ENCODE measurements at regions not wholly inside any gene's neighbourhood (a gene's known extent, or its start where the extent isn't known, plus 50 kb on each side); places are given as distances from the start of the nearest gene placed in this dataset.
"Not testable (repeated sequence)": the region's sequence is repeated elsewhere in the genome, so short reads cannot be mapped to it uniquely, and the experiment has no call there.

DNA sequence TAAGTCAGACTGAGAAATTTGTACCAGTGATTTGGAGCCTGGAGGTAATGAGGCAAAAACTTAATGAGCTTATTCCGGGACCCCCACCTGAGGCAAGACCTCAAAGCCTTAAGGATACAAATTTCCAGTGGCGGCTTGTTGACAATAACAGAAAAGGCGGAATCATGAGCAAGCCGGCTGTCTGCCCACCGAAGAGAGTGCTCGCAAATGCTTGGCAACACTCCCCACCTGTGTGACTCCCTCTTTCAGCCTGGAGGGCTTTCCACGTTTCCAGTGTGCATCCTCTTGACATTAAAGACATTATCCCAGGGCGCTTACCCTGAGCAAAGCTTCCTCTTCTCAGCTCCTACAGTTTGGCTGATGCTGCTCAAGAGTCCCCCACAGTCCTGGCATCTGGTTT, 830.4 kb upstream of the TPTE start:
- not testable (repeated sequence) for H3K27me3 ChIP-seq (ENCODE audit: control insufficient read depth, insufficient read depth, low read length, poor library complexity, severe bottlenecking); H3K4me3 ChIP-seq (ENCODE audit: insufficient read depth, low read depth, low read length); H3K36me3 ChIP-seq (ENCODE audit: control insufficient read depth, insufficient read depth, low read length); H3K27ac ChIP-seq (ENCODE audit: insufficient read depth, low read depth, low read length, poor library complexity, severe bottlenecking); H3K4me1 ChIP-seq (ENCODE audit: control insufficient read depth, insufficient read depth, low read length); H3K9me3 ChIP-seq (ENCODE audit: control insufficient read depth, low read length)
- WGBS, 2 experiments, result 80 to 86% methylated on average over 5 of the region's 8 CpGs

DNA sequence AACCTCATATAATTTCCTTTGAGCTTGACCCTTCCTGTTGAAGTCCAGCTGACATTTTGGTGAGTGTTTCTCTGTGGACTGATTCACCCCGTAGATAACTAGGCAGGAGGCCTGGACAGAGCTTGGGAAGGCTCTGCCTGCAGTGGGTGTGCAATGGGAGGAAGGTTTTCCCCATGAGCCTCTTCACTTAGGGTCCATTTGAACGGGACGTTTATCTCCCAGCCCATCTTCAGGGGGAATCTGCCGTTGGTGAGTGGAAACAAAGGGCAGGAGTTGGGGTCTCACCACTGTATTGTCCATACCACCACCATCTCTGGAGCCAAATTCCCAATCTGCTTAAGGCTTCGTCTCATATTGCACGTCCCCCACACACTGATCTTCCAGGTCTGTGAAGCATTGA, 825.6 kb upstream of the TPTE start:
- 61 to 67% methylated on average over 6 of the region's 6 CpGs for WGBS, 2 experiments
- not testable (repeated sequence) for H3K4me1 ChIP-seq (ENCODE audit: control insufficient read depth, insufficient read depth, low read length); H3K36me3 ChIP-seq (ENCODE audit: control insufficient read depth, insufficient read depth, low read length)

DNA sequence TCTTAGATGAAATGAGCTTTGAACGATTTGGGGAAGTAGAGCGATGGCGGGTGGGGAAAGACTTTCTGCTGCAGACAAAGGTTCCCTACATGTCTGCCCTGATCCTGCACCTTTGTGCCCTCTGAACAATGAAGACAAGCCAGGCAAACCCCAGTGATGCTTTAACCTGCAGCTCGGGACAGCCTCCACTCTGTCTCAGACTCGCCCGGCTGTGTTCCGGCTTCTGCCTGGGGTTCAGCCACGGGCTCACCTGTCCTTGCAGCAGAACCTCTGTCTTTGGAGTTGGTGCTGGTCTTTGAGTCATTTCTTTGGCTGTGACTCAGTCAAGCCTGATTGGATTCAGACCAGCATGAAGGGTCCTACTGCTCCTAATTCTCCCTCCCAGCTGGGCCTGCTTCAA, 823.6 kb upstream of the TPTE start:
- H3K4me1 ChIP-seq (ENCODE audit: control insufficient read depth, insufficient read depth, low read length); H3K27me3 ChIP-seq (ENCODE audit: control insufficient read depth, insufficient read depth, low read length, poor library complexity, severe bottlenecking); H3K9me3 ChIP-seq (ENCODE audit: control insufficient read depth, low read length); H3K36me3 ChIP-seq (ENCODE audit: control insufficient read depth, insufficient read depth, low read length); H3K27ac ChIP-seq (ENCODE audit: insufficient read depth, low read depth, low read length, poor library complexity, severe bottlenecking); H3K4me3 ChIP-seq (ENCODE audit: insufficient read depth, low read depth, low read length): not testable (repeated sequence)
- WGBS, 2 experiments, result 88 to 100% methylated on average over 2 of the region's 8 CpGs

More for the DNA sequence above, 825.6 kb upstream of the TPTE start:
- not testable (repeated sequence) for H3K9me3 ChIP-seq (ENCODE audit: control insufficient read depth, low read length); H3K4me3 ChIP-seq (ENCODE audit: insufficient read depth, low read depth, low read length); H3K27me3 ChIP-seq (ENCODE audit: control insufficient read depth, insufficient read depth, low read length, poor library complexity, severe bottlenecking); H3K27ac ChIP-seq (ENCODE audit: insufficient read depth, low read depth, low read length, poor library complexity, severe bottlenecking)

DNA sequence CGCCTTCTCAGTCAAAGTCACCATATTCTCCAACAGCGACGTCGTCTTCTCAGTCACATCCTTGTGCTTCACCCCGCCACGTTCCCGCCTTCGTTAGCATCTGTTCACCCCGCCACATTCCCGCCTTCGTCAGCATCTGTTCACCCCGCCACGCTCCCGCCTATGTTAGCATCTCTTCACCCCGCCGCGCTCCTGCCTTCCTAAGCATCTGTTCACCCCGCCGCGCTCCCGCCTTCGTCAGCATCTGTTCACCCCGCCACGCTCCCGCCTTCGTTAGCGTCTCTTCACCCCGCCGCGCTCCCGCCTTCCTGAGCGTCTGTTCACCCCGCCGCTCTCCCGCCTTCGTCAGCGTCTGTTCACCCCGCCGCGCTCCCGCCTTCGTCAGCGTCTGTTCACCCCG, 816.4 kb upstream of the TPTE start:
- H3K27me3 ChIP-seq (ENCODE audit: control insufficient read depth, insufficient read depth, low read length, poor library complexity, severe bottlenecking); H3K36me3 ChIP-seq (ENCODE audit: control insufficient read depth, insufficient read depth, low read length); H3K9me3 ChIP-seq (ENCODE audit: control insufficient read depth, low read length); H3K27ac ChIP-seq (ENCODE audit: insufficient read depth, low read depth, low read length, poor library complexity, severe bottlenecking); H3K4me1 ChIP-seq (ENCODE audit: control insufficient read depth, insufficient read depth, low read length); H3K4me3 ChIP-seq (ENCODE audit: insufficient read depth, low read depth, low read length): not testable (repeated sequence)
- 92 to 94% methylated on average over 34 of the region's 44 CpGs for WGBS, 2 experiments

DNA sequence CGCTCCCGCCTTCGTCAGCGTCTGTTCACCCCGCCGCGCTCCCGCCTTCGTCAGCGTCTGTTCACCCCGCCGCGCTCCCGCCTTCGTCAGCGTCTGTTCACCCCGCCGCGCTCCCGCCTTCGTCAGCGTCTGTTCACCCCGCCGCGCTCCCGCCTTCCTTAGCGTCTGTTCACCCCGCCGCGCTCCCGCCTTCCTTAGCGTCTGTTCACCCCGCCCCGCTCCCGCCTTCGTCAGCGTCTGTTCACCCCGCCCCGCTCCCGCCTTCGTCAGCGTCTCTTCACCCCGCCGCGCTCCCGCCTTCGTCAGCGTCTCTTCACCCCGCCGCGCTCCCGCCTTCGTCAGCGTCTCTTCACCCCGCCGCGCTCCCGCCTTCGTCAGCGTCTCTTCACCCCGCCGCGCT, 815.9 kb upstream of the TPTE start:
- H3K36me3 ChIP-seq (ENCODE audit: control insufficient read depth, insufficient read depth, low read length); H3K4me3 ChIP-seq (ENCODE audit: insufficient read depth, low read depth, low read length); H3K9me3 ChIP-seq (ENCODE audit: control insufficient read depth, low read length); H3K27me3 ChIP-seq (ENCODE audit: control insufficient read depth, insufficient read depth, low read length, poor library complexity, severe bottlenecking); H3K4me1 ChIP-seq (ENCODE audit: control insufficient read depth, insufficient read depth, low read length); H3K27ac ChIP-seq (ENCODE audit: insufficient read depth, low read depth, low read length, poor library complexity, severe bottlenecking): not testable (repeated sequence)
- 88 to 92% methylated on average over 17 to 21 of the region's 63 CpGs for WGBS, 2 experiments

DNA sequence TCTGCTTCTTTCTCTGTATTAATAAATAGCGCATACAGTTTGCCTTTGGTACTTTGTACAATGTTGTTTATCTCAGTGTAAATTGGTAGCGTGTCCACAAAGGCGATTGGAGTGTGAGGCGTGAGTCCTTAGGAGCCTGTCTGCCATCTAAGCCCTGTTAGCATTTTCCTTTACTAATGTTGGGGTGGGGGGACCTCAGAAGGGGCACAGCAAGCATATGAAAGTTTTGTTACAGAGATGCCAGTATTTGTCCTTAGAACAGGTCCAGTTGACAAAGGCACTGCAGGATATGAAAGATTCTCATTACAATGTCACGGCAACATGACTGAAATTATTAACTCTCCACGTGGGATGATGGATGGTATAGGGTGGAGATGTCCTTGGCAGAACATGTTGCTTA, 796.8 kb upstream of the TPTE start:
- H3K4me3 ChIP-seq (ENCODE audit: insufficient read depth, low read depth, low read length); H3K4me1 ChIP-seq (ENCODE audit: control insufficient read depth, insufficient read depth, low read length); H3K27ac ChIP-seq (ENCODE audit: insufficient read depth, low read depth, low read length, poor library complexity, severe bottlenecking); H3K27me3 ChIP-seq (ENCODE audit: control insufficient read depth, insufficient read depth, low read length, poor library complexity, severe bottlenecking); H3K36me3 ChIP-seq (ENCODE audit: control insufficient read depth, insufficient read depth, low read length): not testable (repeated sequence)
- peaks cover 34% of the 10 kb centered on the region for H3K9me3 ChIP-seq (ENCODE audit: control insufficient read depth, low read length)
- 58 to 72% methylated on average over 2 to 6 of the region's 6 CpGs for WGBS, 2 experiments

DNA sequence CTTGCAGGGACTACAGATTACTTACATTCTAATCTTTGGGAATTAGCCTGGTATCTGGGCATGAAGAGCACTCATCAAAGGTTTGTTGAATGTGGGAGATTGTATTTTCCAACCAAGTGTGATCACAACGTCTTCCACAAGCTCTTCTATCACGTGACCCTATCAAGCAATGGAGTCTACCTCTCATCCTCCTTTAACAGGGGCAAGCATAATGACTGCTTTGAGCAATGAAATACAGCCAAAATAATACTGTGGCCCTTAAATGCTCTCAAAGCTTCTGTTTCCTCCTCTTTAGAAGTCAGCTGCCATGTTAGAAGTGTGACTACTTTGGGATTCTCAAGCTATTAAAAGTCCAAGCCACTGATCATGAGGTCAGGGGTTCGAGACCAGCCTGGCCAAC, 794.2 kb upstream of the TPTE start:
- not testable (repeated sequence) for H3K36me3 ChIP-seq (ENCODE audit: control insufficient read depth, insufficient read depth, low read length); H3K4me3 ChIP-seq (ENCODE audit: insufficient read depth, low read depth, low read length); H3K27ac ChIP-seq (ENCODE audit: insufficient read depth, low read depth, low read length, poor library complexity, severe bottlenecking); H3K4me1 ChIP-seq (ENCODE audit: control insufficient read depth, insufficient read depth, low read length); H3K27me3 ChIP-seq (ENCODE audit: control insufficient read depth, insufficient read depth, low read length, poor library complexity, severe bottlenecking)
- peaks cover 39% of the 10 kb centered on the region for H3K9me3 ChIP-seq (ENCODE audit: control insufficient read depth, low read length)
- WGBS, 2 experiments, result 37 to 42% methylated on average over 3 of the region's 3 CpGs

DNA sequence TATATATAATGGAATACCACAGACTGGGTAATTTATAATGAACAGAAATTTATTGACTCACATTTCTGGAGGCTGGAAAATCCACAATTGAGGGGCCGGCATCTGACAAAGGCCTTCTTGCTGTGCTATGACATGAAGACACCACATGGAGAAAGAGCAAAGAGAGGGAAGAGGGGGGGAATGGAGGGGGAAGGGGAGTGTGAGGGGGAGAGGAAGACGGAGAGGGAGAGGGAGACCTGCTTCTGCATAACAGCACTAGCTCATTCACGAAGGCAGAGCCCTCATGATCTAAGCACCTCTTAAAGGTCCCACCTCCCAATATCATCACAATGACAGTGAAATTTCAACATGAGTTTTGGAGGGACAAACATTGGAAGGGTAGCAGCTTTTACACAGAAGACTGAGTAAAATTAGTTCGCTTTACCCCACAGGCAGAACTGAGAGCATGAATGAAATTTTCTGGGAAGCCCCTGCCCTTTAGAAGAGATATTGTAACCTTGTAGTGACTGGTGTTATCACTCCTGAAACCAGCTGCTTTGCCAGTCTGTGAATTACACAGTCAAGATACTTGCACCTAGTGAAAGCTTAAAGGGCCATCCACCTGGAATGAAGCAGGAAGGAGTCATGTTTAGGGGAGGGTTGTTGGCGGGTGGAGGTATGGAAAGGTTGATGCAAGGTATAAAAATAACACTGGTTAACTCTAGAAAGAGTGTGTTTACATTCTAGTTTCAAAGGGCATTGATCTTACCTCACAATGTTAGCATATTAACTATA, 793.0 kb upstream of the TPTE start:
- H3K9me3 ChIP-seq (ENCODE audit: control insufficient read depth, low read length), result peaks cover 38% of the 10 kb centered on the region
- H3K27me3 ChIP-seq (ENCODE audit: control insufficient read depth, insufficient read depth, low read length, poor library complexity, severe bottlenecking); H3K4me3 ChIP-seq (ENCODE audit: insufficient read depth, low read depth, low read length); H3K4me1 ChIP-seq (ENCODE audit: control insufficient read depth, insufficient read depth, low read length); H3K27ac ChIP-seq (ENCODE audit: insufficient read depth, low read depth, low read length, poor library complexity, severe bottlenecking); H3K36me3 ChIP-seq (ENCODE audit: control insufficient read depth, insufficient read depth, low read length): not testable (repeated sequence)
- WGBS, 2 experiments, result 55 to 66% methylated on average over 4 to 5 of the region's 5 CpGs

DNA sequence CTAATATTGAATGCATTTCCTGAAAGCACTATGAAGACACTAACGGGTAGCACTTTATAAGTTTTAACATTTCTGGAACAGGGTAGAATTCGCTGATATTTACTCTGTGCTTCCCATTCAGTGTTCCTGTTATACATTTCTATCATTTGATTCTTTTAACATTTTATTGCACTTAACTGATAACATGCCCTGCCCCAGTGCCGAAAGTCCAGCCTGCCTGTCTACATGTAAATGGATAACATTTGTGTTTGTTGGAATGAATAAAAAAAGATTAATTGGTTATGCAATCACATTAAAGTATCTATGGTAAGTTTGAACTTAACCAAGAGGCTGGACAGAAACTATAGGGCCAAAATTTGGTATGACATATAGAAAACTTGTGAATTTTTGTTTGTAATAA, 790.5 kb upstream of the TPTE start:
- H3K4me3 ChIP-seq (ENCODE audit: insufficient read depth, low read depth, low read length), result no peak overlapping the region
- H3K9me3 ChIP-seq (ENCODE audit: control insufficient read depth, low read length), result peaks cover 35% of the 10 kb centered on the region
- no peaks in the 10 kb centered on the region for H3K27me3 ChIP-seq (ENCODE audit: control insufficient read depth, insufficient read depth, low read length, poor library complexity, severe bottlenecking)
- no peak overlapping the region for H3K27ac ChIP-seq (ENCODE audit: insufficient read depth, low read depth, low read length, poor library complexity, severe bottlenecking)
- no peaks in the 10 kb centered on the region for H3K36me3 ChIP-seq (ENCODE audit: control insufficient read depth, insufficient read depth, low read length)
- 75% methylated on average over 3 of the region's 3 CpGs for WGBS, 2 experiments
- no peaks in the 10 kb centered on the region for H3K4me1 ChIP-seq (ENCODE audit: control insufficient read depth, insufficient read depth, low read length)

DNA sequence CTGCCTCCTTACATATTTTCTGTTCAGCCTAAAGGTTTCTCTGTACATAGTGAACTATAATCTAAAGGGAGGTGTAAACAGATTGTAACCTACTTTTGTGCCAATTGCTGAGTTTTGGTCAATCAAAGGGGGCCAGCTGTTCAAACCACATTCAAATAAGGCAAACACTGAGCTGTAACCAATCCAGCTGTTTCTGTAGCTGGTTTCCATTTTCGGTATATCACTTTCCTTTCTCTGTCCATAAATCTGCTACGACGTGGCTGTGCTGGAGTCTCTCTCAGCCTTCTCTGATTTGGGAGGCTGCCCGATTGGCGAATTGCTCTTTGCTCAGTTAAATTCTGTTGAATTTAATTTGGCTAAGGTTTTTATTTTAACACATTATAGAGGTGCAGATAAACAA, 790.1 kb upstream of the TPTE start:
- not testable (repeated sequence) for H3K4me3 ChIP-seq (ENCODE audit: insufficient read depth, low read depth, low read length); H3K27me3 ChIP-seq (ENCODE audit: control insufficient read depth, insufficient read depth, low read length, poor library complexity, severe bottlenecking); H3K36me3 ChIP-seq (ENCODE audit: control insufficient read depth, insufficient read depth, low read length); H3K4me1 ChIP-seq (ENCODE audit: control insufficient read depth, insufficient read depth, low read length); H3K27ac ChIP-seq (ENCODE audit: insufficient read depth, low read depth, low read length, poor library complexity, severe bottlenecking)
- H3K9me3 ChIP-seq (ENCODE audit: control insufficient read depth, low read length), result peaks cover 35% of the 10 kb centered on the region
- 66 to 72% methylated on average over 5 of the region's 5 CpGs for WGBS, 2 experiments

DNA sequence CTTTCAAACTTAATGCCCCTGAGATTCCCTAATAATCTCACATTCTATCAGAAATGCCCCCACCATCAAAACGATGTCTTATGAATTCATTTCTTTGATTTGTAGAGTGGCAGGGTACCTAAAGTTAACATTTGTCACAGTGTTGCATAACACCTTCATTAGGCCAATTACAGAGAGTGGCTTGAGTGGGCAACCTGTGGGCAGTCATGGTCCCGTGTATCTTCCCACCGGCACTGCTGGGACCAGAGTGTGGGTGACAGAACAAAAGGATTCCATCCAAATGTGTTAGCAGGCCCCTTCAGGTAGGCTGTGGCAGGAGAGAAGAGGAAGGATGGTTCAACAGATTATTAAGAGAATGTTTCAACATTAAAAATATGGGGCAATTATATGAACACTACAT, 788.8 kb upstream of the TPTE start:
- WGBS, 2 experiments, result 65 to 77% methylated on average over 3 of the region's 3 CpGs
- not testable (repeated sequence) for H3K4me3 ChIP-seq (ENCODE audit: insufficient read depth, low read depth, low read length); H3K27me3 ChIP-seq (ENCODE audit: control insufficient read depth, insufficient read depth, low read length, poor library complexity, severe bottlenecking); H3K4me1 ChIP-seq (ENCODE audit: control insufficient read depth, insufficient read depth, low read length); H3K36me3 ChIP-seq (ENCODE audit: control insufficient read depth, insufficient read depth, low read length); H3K27ac ChIP-seq (ENCODE audit: insufficient read depth, low read depth, low read length, poor library complexity, severe bottlenecking)
- H3K9me3 ChIP-seq (ENCODE audit: control insufficient read depth, low read length), result peaks cover 42% of the 10 kb centered on the region

Data from ectodermal cell (in vitro differentiated cells).